NCI-H526 treated with DMSO at 0.1 percent for 48 hours (cell line): ENCODE measurements at regions not wholly inside any gene's neighbourhood (a gene's known extent, or its start where the extent isn't known, plus 50 kb on each side); places are given as distances from the start of the nearest gene placed in this dataset.

Source experiments
- DNase-seq: peaks from one replicate; lab custom pipeline; 2025; lab: John Stamatoyannopoulos, UW

DNA sequence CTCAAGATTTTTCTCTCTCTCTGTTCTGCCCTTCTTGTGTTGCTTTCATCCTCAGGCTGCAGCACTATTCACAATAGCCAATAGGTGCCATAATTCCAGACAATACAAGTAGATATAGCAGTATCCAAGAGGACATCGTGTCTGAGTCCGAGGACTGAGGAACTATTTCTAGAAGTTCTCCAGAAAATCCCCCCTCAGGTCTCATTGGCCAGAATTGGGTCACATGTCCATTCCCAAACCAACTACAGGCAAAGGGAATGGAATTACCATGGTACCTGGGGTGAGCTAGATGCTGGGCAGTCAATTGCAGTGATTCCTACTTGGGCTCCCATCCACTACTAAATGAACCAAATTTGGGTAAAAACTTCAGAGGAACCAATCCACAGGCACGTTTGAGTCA is 301.9 kb upstream of the RASGEF1B start:
- no peak for DNase-seq

GRCh38 chr4:81771721-81772120 is 300.0 kb upstream of the RASGEF1B start:
- DNase-seq, result no peak

DNA sequence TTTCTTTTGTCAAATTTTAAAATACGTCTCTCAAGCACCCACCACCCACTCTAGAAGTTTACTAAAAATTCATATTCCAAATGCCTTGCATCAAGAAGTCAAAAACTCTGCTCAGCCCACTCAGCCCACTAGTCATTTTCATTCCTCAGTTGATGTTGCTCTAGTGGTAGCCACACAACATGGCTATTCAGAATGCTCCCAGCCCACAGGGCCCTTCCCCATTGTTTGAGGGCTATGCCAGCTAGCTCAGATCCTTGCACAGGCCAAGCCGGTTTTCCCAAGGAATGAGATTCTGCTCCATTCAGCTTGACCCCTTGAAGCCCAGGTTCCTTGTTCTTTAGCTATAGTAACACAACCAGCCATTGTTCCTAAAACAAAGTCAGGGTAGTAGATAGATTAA is 297.5 kb upstream of the RASGEF1B start:
- no peak for DNase-seq

- no peak for DNase-seq
These were observed 287.0 kb upstream of the RASGEF1B start for GRCh38 chr4:81758574-81759264.

GRCh38 chr4:81757691-81758090 is 286.0 kb upstream of the RASGEF1B start:
- no peak for DNase-seq

DNA sequence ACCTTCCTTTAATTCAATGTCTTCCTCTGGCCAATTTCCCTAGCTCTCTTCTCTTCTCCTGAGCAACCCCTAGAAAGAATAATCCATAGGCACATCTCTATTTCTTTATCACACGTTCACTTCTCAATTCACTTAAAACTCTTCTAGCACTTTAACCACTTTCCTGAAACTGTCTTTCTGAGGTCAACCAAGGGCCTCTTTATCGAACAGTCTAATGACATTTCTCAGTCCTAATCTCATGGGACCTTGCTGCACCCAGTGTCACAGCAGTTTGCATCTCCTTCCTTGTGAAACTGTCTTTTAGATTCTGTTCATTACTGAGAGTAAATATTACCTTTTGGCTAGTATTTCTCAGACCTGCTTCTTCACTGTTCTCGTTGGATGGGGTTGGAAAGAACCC is 285.3 kb upstream of the RASGEF1B start:
- DNase-seq, result no peak

GRCh38 chr4:81756042-81756441 is 284.3 kb upstream of the RASGEF1B start:
- DNase-seq, result no peak

DNA sequence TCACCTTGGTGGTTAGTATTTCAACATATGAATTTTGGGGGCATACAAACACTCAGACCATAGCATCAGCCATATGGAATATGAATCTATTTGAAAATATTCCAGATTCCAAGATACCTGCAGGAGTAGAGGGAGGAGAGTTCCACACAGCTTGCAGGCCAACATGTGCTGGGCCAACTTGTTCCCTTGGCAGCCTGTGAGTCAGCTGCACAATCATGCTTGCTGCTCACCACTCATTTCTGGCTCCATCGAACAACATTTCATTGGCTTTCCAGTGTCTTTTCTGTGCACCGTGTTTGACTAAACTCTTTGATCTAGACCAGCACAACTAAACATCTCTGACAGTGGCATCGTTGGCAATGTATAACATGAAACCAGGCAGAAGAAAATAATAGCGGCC is 282.5 kb upstream of the RASGEF1B start:
- DNase-seq, result no peak

DNA sequence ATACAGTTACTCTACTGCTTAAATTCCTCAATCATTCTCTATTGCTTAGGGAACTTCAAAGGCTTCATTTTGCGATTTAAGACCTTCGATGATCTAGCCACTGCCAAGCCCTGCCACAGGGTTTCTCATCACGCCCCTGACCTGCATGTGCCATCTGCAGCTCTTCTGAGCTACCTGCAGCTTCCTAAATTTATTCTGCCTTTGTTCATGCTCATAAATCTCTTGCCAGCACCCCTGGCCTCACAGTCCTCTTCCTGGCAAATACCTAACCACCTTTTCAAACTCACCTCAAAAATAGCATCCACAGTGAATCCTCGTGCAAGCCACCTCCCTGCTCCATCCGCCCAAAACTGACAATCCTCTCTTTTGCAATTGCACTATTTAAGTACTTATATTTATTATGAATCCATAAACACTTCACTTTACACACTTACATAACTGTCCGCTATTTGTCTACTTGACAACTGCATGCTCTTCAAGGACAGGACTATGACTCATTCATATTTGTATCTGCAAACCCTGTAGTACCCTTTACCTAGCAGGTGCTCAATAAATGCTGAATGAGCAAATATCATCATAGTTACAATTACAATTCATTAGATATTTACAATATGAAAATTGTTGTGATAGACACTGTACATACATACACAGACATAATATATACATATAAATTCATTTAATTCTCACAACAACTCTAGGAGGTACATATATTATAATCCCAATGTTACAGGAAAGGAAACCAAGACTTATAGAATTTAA is 280.0 kb upstream of the RASGEF1B start:
- DNase-seq, result no peak

- DNase-seq, result no peak
These were observed 275.7 kb upstream of the RASGEF1B start for GRCh38 chr4:81747242-81747930.

- DNase-seq, result no peak
These were observed 275.1 kb upstream of the RASGEF1B start for GRCh38 chr4:81746773-81747172.

DNA sequence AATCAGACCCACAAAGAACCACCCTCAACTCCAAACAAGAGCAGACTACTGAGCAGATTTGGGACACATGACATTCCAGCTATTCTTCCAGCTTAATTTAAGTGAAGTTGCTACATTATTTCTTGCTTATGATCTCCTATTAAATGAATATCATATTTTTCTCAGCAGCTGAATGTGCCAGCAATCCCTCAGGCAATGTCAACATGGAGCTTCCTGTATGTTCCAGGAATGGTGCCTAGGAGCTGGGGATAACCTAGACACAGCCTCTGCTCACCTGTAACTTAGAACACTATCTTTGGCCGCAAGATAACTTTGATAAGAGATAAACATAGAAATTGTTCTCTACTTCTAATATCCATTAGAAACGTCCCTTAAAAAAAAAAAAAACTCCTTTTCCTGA is 274.4 kb upstream of the RASGEF1B start:
- no peak for DNase-seq

- DNase-seq, result no peak
These were observed 273.3 kb upstream of the RASGEF1B start for GRCh38 chr4:81745050-81745449.

DNA sequence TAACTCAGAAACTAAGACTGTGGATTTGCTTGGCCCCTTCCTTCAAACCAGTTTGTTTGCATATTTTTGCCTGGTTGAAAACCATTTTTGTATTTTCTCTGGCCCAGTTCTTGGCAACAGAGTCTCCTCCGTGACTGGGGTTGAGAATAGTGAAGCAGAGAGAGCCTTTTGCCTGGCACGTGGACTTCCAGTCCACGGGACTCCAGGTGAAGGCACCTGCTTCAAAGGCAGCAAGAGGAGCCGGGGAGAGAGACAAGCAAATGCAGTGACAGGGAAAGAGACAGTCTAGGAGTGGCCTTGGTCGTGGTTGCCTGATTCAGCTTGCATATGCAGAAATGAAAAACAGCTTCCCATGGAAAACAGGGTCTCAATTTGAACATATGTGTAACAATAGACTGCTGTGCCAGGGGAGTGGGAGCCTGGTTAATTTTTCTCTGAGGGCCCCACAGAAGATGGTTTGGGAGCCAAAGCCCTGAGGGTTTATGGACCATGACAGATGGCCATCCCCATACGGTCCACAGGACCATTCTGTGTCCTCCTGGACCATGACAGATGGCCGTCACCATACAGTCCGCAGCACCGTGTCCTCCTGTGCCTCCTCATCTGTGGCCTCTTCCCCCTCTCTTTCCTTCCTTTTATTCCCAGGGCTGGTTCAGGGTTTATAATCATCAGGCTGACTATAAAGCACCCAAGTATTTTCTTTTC is 272.2 kb upstream of the RASGEF1B start:
- no peak for DNase-seq

GRCh38 chr4:81740487-81740886 is 268.8 kb upstream of the RASGEF1B start:
- no peak for DNase-seq

DNA sequence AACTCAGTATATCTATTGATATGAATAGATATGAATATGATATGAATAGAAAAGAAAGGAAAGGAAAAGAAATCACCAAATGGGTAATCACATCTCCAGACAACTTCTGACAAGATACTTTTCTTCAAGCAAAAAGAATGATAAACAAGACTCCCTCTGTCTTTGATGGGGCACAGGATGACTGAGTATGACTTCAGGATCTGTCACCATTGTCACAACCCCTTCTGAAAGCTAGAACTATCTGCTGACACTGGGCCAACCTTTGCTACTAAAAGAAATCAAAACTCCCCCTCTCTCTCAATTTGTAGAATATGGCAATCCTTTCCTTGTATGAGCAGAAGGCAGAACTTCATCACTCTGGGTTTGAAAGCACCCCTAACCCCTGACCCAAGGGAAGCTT is 267.2 kb upstream of the RASGEF1B start:
- no peak for DNase-seq

- DNase-seq, result no peak
These were observed 266.3 kb upstream of the RASGEF1B start for GRCh38 chr4:81737865-81738559.

- DNase-seq, result no peak
These were observed 264.6 kb upstream of the RASGEF1B start for GRCh38 chr4:81736324-81736723.

DNA sequence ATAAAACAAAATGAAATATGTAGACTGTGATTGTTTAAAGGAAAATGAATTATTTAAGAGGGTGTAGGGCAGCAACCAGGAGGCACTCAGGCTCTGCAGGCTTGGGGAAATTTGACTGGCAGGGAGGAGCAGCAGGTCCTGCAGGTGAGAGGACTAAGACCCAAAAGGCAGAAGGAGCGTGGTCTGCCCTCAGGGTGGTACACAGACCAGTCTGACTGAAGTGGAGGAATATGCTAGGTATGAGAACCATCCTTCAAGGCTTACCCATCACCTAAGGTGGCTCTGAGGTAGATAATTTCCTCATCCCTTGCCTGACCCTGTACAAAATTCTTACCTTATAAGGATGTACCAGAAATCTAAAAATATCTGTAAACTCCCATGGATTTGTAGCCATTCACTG is 261.3 kb upstream of the RASGEF1B start:
- no peak for DNase-seq

- no peak for DNase-seq
These were observed 253.2 kb upstream of the RASGEF1B start for GRCh38 chr4:81724925-81725329.

DNA sequence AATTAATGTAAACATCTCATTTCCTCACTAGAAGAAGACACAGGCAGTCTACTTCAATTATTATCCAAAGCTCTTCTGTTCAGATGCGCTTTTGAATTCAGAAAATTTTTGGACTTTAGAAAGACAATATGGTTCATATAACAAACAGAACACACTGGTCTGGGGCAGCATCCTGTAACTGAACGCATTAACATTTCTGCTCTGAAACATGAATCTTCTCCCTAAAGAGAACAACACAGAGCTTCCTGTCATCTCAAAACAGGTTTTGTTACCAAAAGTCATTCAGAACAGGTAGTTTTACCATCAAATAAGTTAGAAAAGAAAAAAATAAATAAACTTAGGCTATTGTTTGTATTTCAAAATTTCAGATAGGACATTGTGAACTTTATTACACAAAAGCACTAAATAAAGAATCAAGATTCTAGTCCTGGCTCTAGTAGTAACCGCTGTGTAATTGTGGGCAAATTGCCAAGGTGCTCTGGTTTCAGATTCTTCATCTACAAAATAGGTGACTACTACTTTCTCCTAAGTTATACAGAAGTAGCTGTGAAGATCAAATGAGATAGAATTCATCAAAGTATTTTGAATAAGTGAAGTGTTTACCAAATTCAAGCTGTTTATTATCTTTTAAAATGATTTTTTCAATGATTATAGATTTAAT is 252.3 kb upstream of the RASGEF1B start:
- DNase-seq, result no peak
